ENCODE measurements at regions not wholly inside any gene's neighbourhood (a gene's known extent, or its start where the extent isn't known, plus 50 kb on each side); places are given as distances from the start of the nearest gene placed in this dataset.

DNA sequence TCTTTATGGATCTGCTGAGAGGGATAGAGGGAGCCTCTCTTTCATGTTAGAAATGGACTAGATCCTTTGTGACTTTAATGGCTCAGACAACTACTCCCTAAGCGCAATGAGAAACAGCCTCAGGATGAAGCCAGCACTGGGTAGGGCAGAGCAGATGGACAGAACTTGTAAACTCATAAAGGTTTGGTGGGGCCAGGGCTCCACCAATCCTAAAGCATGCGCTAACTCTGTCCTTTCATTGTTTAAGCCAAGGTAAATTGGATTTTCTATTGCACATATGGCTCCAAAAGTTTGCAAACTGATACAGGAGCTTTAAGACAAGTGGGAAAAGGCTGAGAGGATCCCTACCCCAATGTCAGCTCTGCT lies 178.1 kb upstream of the MEOX2 start:
- Histone ChIP-seq H3K4me1 (replicated peaks) (no peaks in the 10 kb centered on the region), H3K4me3 (no peak overlapping the region), H3K27me3 (replicated peaks; ENCODE audit: insufficient read depth) (no peaks in the 10 kb centered on the region), H3K27ac (no peak overlapping the region), H3K36me3 (no peaks in the 10 kb centered on the region), H3K9me3 (no peaks in the 10 kb centered on the region)
- intact Hi-C loops (cut with DNase I), result no loop called here
- DNase-seq (ENCODE audit: low spot score), result no peak
- 96% methylated on average over 2 of the region's 2 CpGs for WGBS
- TF ChIP-seq, protein P1, sequence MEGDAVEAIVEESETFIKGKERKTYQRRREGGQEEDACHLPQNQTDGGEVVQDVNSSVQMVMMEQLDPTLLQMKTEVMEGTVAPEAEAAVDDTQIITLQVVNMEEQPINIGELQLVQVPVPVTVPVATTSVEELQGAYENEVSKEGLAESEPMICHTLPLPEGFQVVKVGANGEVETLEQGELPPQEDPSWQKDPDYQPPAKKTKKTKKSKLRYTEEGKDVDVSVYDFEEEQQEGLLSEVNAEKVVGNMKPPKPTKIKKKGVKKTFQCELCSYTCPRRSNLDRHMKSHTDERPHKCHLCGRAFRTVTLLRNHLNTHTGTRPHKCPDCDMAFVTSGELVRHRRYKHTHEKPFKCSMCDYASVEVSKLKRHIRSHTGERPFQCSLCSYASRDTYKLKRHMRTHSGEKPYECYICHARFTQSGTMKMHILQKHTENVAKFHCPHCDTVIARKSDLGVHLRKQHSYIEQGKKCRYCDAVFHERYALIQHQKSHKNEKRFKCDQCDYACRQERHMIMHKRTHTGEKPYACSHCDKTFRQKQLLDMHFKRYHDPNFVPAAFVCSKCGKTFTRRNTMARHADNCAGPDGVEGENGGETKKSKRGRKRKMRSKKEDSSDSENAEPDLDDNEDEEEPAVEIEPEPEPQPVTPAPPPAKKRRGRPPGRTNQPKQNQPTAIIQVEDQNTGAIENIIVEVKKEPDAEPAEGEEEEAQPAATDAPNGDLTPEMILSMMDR (IDR thresholded peaks at IDR 0.05), result no peak
- TF ChIP-seq POLR2AphosphoS5 (IDR thresholded peaks at IDR 0.05) (no peak), POLR2A (IDR thresholded peaks at IDR 0.05) (no peak)

DNA sequence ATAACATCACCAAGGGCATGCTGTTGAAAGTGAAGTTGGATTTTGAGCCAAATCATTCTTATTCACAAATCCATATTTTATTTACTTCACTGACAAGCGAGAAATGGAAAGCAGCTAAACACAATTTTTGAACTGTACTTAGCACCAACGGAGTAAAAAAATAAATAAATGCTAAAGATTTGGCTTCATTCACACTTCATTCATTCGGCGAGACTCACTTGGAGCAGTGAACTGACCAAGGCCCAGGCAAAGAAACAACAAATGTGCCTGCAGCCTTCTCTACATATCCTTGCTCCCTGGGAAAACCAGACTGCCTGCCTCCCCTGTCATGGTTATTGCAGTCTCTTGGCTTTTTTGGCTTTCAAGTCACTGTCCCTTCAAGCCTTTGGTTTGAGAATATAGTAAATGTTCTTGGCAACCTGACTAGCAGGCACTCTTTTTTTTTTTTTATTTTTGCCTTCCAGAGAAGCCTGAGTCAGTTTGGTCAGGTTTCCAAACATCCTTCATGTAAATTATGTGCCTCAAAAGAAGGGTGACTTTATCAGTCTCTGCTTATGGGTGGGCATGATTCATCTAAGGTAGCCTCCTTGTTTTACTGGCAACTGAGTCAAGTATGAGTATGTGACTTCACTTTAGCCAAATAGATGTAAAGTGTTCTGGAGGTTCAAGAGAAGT lies 177.6 kb upstream of the MEOX2 start:
- DNase-seq (ENCODE audit: low spot score), result no peak
- intact Hi-C loops (cut with DNase I), result no loop called here

DNA sequence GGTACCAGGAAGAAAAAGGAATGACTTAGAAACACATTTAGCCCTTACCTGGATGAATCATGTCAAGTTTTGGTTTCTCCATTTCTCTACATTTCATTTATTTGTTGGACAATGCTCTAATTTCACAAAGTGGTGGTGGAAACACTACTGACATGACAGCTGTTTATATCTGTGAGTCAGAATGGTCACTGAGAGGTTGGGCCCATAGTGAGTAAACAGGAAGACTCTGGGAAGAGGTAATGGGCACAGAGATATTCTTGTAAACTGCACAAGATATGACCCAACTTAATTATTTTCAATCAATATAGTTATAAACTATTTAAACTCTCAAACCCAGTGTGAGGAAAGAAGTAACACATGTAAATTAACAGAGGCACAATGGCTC lies 176.3 kb upstream of the MEOX2 start:
- Histone ChIP-seq H3K9me3 (no peaks in the 10 kb centered on the region), H3K27ac (no peak overlapping the region), H3K4me1 (replicated peaks) (no peaks in the 10 kb centered on the region), H3K4me3 (no peak overlapping the region), H3K36me3 (no peaks in the 10 kb centered on the region), H3K27me3 (replicated peaks; ENCODE audit: insufficient read depth) (no peaks in the 10 kb centered on the region)
- intact Hi-C loops (cut with DNase I), result no loop called here
- no peak for DNase-seq (ENCODE audit: low spot score)
- TF ChIP-seq, protein P1 (IDR thresholded peaks at IDR 0.05), result no peak

More for the DNA sequence above, 177.6 kb upstream of the MEOX2 start:
- Histone ChIP-seq H3K27ac (no peak overlapping the region), H3K4me1 (replicated peaks) (no peaks in the 10 kb centered on the region), H3K27me3 (replicated peaks; ENCODE audit: insufficient read depth) (no peaks in the 10 kb centered on the region), H3K36me3 (no peaks in the 10 kb centered on the region), H3K4me3 (no peak overlapping the region), H3K9me3 (no peaks in the 10 kb centered on the region)
- TF ChIP-seq POLR2A (IDR thresholded peaks at IDR 0.05) (no peak), POLR2AphosphoS5 (IDR thresholded peaks at IDR 0.05) (no peak)
- TF ChIP-seq, protein P1 (IDR thresholded peaks at IDR 0.05), result no peak
- WGBS, result 91% methylated on average over 4 of the region's 4 CpGs

DNA sequence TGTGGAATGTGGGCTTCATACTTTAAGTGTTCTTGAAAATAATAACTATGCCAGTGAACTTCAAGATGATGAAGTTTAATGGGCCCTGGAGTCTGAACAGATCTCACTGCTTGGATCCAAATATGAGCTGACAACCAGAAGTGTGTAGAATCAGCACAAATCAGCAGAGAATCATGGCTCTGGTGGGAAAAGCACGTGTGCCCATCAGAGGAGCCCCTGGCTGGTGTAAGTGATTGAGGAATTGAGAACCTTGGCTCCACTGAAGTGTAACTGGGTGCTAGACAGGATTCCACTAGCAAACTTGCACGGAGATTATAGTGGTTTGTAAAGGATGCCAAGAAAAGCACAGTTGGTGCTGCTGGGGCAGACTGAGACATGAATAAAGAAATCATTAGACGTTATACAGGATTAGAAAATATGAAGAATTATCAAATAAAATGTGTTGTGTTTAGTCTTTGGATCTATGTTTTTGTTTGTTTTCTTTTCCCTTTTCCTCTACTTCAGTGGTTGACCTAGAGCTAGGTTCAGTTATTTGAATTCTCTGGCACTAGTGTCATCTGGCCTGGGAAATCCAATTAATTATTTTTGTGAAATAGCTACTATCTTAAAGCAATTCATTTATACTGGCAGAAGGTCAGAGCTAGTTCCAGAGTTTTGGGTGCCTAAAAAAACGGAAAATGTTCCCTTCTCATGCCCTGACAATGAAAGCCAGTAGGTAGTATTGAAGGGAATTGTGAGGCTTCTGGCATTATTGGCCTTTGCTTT lies 175.7 kb upstream of the MEOX2 start:
- Histone ChIP-seq H3K36me3 (no peaks in the 10 kb centered on the region), H3K27me3 (replicated peaks; ENCODE audit: insufficient read depth) (no peaks in the 10 kb centered on the region), H3K9me3 (no peaks in the 10 kb centered on the region), H3K4me1 (replicated peaks) (no peaks in the 10 kb centered on the region), H3K27ac (no peak overlapping the region), H3K4me3 (no peak overlapping the region)
- WGBS, result 29% methylated on average over 4 of the region's 4 CpGs
- intact Hi-C loops (cut with DNase I), result no loop called here
- TF ChIP-seq POLR2AphosphoS5 (IDR thresholded peaks at IDR 0.05), result no peak
- TF ChIP-seq POLR2A (IDR thresholded peaks at IDR 0.05), result no peak
- TF ChIP-seq, protein P1 (IDR thresholded peaks at IDR 0.05), result no peak
- no peak for DNase-seq (ENCODE audit: low spot score)

Data from prostate gland (tissue), 2 donors.